ENCODE measurements at regions not wholly inside any gene's neighbourhood (a gene's known extent, or its start where the extent isn't known, plus 50 kb on each side); places are given as distances from the start of the nearest gene placed in this dataset.

- H3K27ac ChIP-seq (replicated peaks) = no peak overlapping the region
- no peaks in the 10 kb centered on the region for H3K27me3 ChIP-seq (ENCODE audit: insufficient read depth, poor library complexity, severe bottlenecking)
- DNase-seq (ENCODE audit: low read depth in 1 of 2, low spot score in 1 of 2) = no peak
- TF ChIP-seq REST (IDR thresholded peaks at IDR 0.05; ENCODE audit: insufficient replicate concordance, low read depth) = no peak
- TF ChIP-seq GABPA (IDR thresholded peaks at IDR 0.05; ENCODE audit: low read depth) = no peak
- TF ChIP-seq POLR2AphosphoS5 (IDR thresholded peaks at IDR 0.05; ENCODE audit: low read depth) = no peak
- TF ChIP-seq SPI1 (IDR thresholded peaks at IDR 0.05; ENCODE audit: borderline replicate concordance, low read depth) = no peak
- no peak for TF ChIP-seq CTCF (IDR thresholded peaks at IDR 0.05; ENCODE audit: insufficient read depth, low read length)
- no peak overlapping the region for H3K4me3 ChIP-seq (replicated peaks; ENCODE audit: insufficient read depth, low read length)
Observed at GRCh38 chr21:38619480-38619879, 121.2 kb upstream of the ERG start.

- no peak overlapping the region for H3K27ac ChIP-seq (replicated peaks)
- H3K27me3 ChIP-seq (ENCODE audit: insufficient read depth, poor library complexity, severe bottlenecking) = no peaks in the 10 kb centered on the region
- TF ChIP-seq POLR2AphosphoS5 (IDR thresholded peaks at IDR 0.05; ENCODE audit: low read depth) (no peak), GABPA (IDR thresholded peaks at IDR 0.05; ENCODE audit: low read depth) (no peak), SPI1 (IDR thresholded peaks at IDR 0.05; ENCODE audit: borderline replicate concordance, low read depth) (no peak), CTCF (IDR thresholded peaks at IDR 0.05; ENCODE audit: insufficient read depth, low read length) (no peak), REST (IDR thresholded peaks at IDR 0.05; ENCODE audit: insufficient replicate concordance, low read depth) (no peak)
- DNase-seq (ENCODE audit: low read depth in 1 of 2, low spot score in 1 of 2) = no peak
- H3K4me3 ChIP-seq (replicated peaks; ENCODE audit: insufficient read depth, low read length) = no peak overlapping the region
Observed at GRCh38 chr21:38619992-38620479, 121.8 kb upstream of the ERG start.

- no peak overlapping the region for H3K4me3 ChIP-seq (replicated peaks; ENCODE audit: insufficient read depth, low read length)
- TF ChIP-seq SPI1 (IDR thresholded peaks at IDR 0.05; ENCODE audit: borderline replicate concordance, low read depth) = no peak
- TF ChIP-seq GABPA (IDR thresholded peaks at IDR 0.05; ENCODE audit: low read depth) = no peak
- no peak for TF ChIP-seq REST (IDR thresholded peaks at IDR 0.05; ENCODE audit: insufficient replicate concordance, low read depth)
- TF ChIP-seq CTCF (IDR thresholded peaks at IDR 0.05; ENCODE audit: insufficient read depth, low read length) = no peak
- TF ChIP-seq POLR2AphosphoS5 (IDR thresholded peaks at IDR 0.05; ENCODE audit: low read depth) = no peak
- H3K27ac ChIP-seq (replicated peaks) = no peak overlapping the region
- H3K27me3 ChIP-seq (ENCODE audit: insufficient read depth, poor library complexity, severe bottlenecking) = no peaks in the 10 kb centered on the region
- DNase-seq (ENCODE audit: low read depth in 1 of 2, low spot score in 1 of 2) = no peak
Observed at GRCh38 chr21:38621132-38621531, 122.9 kb upstream of the ERG start.
